ENCODE measurements at regions not wholly inside any gene's neighbourhood (a gene's known extent, or its start where the extent isn't known, plus 50 kb on each side); places are given as distances from the start of the nearest gene placed in this dataset.

GRCh38 chr3:181344331-181344730 is 354.8 kb upstream of the DNAJC19 start (continued):
- TF ChIP-seq ZNF462 (CRISPR knock-in tag; IDR thresholded peaks at IDR 0.05) (no peak), EZH2 (IDR thresholded peaks at IDR 0.05; ENCODE audit: low read depth, unreplicated experiment) (no peak), CREB1 (CRISPR knock-in tag; IDR thresholded peaks at IDR 0.05; ENCODE audit: low read depth) (no peak), ETS1 (IDR thresholded peaks at IDR 0.05) (no peak), JUNB (IDR thresholded peaks at IDR 0.05; ENCODE audit: unreplicated experiment) (no peak), POLR2AphosphoS5 (IDR thresholded peaks at IDR 0.05; ENCODE audit: low read depth) (no peak)

- H3K36me3 Mint-ChIP-seq (ENCODE audit: low read depth), result no peaks in the 10 kb centered on the region; the same call in 2 of the 3 replicates
- Histone ChIP-seq H2AFZ (no peak overlapping the region), H3K36me3 (ENCODE audit: insufficient read depth) (no peaks in the 10 kb centered on the region), H3K27ac (ENCODE audit: low read depth) (no peak overlapping the region), H3K4me2 (no peak overlapping the region), H3F3A (replicated peaks; ENCODE audit: low read depth) (no peaks in the 10 kb centered on the region), H3K4me1 (ENCODE audit: insufficient read depth) (no peaks in the 10 kb centered on the region), H3K9me2 (ENCODE audit: insufficient read depth) (no peaks in the 10 kb centered on the region), H3K79me2 (replicated peaks; ENCODE audit: insufficient read depth) (no peaks in the 10 kb centered on the region), H3K4me3 (no peak overlapping the region), H4K20me1 (replicated peaks; ENCODE audit: insufficient read depth) (no peaks in the 10 kb centered on the region), H3K27me3 (ENCODE audit: insufficient read depth) (no peaks in the 10 kb centered on the region)
- no peak overlapping the region for H3K27ac Mint-ChIP-seq
- H3K9me3 Mint-ChIP-seq, result peaks cover 6% of the 10 kb centered on the region; the same call in 2 of the 3 replicates
- H3K4me1 Mint-ChIP-seq, result no peaks in the 10 kb centered on the region
- DNase-seq (ENCODE audit: low spot score) (peak; percentile 6), ATAC-seq (no peak)
- peaks cover 3% of the 10 kb centered on the region for H3K27me3 Mint-ChIP-seq (ENCODE audit: insufficient read depth, low read depth, poor library complexity)
- no peak overlapping the region for H3K4me3 Mint-ChIP-seq
- TF ChIP-seq CREB1 (CRISPR knock-in tag; IDR thresholded peaks at IDR 0.05; ENCODE audit: low read depth), result no peak
- no peak for TF ChIP-seq JUNB (IDR thresholded peaks at IDR 0.05; ENCODE audit: unreplicated experiment)
- TF ChIP-seq ZNF114 (CRISPR knock-in tag; IDR thresholded peaks at IDR 0.05), result no peak
- TF ChIP-seq ZNF331 (CRISPR knock-in tag; IDR thresholded peaks at IDR 0.05; ENCODE audit: low read depth), result no peak
- no peak for TF ChIP-seq NANOG (IDR thresholded peaks at IDR 0.05; ENCODE audit: borderline replicate concordance)
- TF ChIP-seq REST (IDR thresholded peaks at IDR 0.05; ENCODE audit: unreplicated experiment), result no peak
- no peak for TF ChIP-seq EZH2 (IDR thresholded peaks at IDR 0.05; ENCODE audit: low read depth, unreplicated experiment)
- TF ChIP-seq STAT1 (IDR thresholded peaks at IDR 0.05; ENCODE audit: unreplicated experiment), result no peak
- TF ChIP-seq POLR2AphosphoS5 (IDR thresholded peaks at IDR 0.05; ENCODE audit: low read depth), result no peak
- no peak for TF ChIP-seq CTCF (conservative IDR thresholded peaks at IDR 0.05; ENCODE audit: low read depth in 2 of 2)
Observed at GRCh38 chr3:181336597-181336996, 347.1 kb upstream of the DNAJC19 start.

Data from GM23338 (cell line).